ENCODE measurements at regions not wholly inside any gene's neighbourhood (a gene's known extent, or its start where the extent isn't known, plus 50 kb on each side); places are given as distances from the start of the nearest gene placed in this dataset.

GRCh38 chr4:180225977-180226376 lies 2017.2 kb upstream of the TENM3 start:
- H3K27ac Mint-ChIP-seq (ENCODE audit: unreplicated experiment): no peak overlapping the region
- H3K36me3 Mint-ChIP-seq (ENCODE audit: unreplicated experiment): peaks cover 2% of the 10 kb centered on the region
- H3K4me1 Mint-ChIP-seq (ENCODE audit: unreplicated experiment): no peaks in the 10 kb centered on the region
- no peaks in the 10 kb centered on the region for H3K27me3 Mint-ChIP-seq (ENCODE audit: unreplicated experiment)
- no peak overlapping the region for H3K4me3 Mint-ChIP-seq (ENCODE audit: unreplicated experiment)
- peaks cover 3% of the 10 kb centered on the region for H3K9me3 Mint-ChIP-seq (ENCODE audit: unreplicated experiment)
- TF ChIP-seq CTCF (IDR thresholded peaks at IDR 0.05): no peak
- DNase-seq (ENCODE audit: extremely low spot score, unreplicated experiment): no peak

GRCh38 chr4:180234730-180235129 lies 2008.5 kb upstream of the TENM3 start:
- Mint-ChIP-seq H3K27ac (ENCODE audit: unreplicated experiment) (no peak overlapping the region), H3K4me1 (ENCODE audit: unreplicated experiment) (no peaks in the 10 kb centered on the region), H3K27me3 (ENCODE audit: unreplicated experiment) (no peaks in the 10 kb centered on the region), H3K36me3 (ENCODE audit: unreplicated experiment) (no peaks in the 10 kb centered on the region), H3K9me3 (ENCODE audit: unreplicated experiment) (no peaks in the 10 kb centered on the region), H3K4me3 (ENCODE audit: unreplicated experiment) (no peak overlapping the region)
- no peak for TF ChIP-seq CTCF (IDR thresholded peaks at IDR 0.05)
- no peak for DNase-seq (ENCODE audit: extremely low spot score, unreplicated experiment)

GRCh38 chr4:180240670-180241069 lies 2002.5 kb upstream of the TENM3 start:
- Mint-ChIP-seq H3K27me3 (ENCODE audit: unreplicated experiment) (no peaks in the 10 kb centered on the region), H3K4me1 (ENCODE audit: unreplicated experiment) (no peaks in the 10 kb centered on the region)

GRCh38 chr4:180253419-180253818 lies 1989.8 kb upstream of the TENM3 start:
- no peaks in the 10 kb centered on the region for H3K4me1 Mint-ChIP-seq (ENCODE audit: unreplicated experiment)

More at GRCh38 chr4:180240670-180241069, 2002.5 kb upstream of the TENM3 start:
- Mint-ChIP-seq H3K36me3 (ENCODE audit: unreplicated experiment) (no peaks in the 10 kb centered on the region), H3K4me3 (ENCODE audit: unreplicated experiment) (no peak overlapping the region), H3K27ac (ENCODE audit: unreplicated experiment) (no peak overlapping the region), H3K9me3 (ENCODE audit: unreplicated experiment) (no peaks in the 10 kb centered on the region)
- no peak for DNase-seq (ENCODE audit: extremely low spot score, unreplicated experiment)
- TF ChIP-seq CTCF (IDR thresholded peaks at IDR 0.05): no peak

GRCh38 chr4:180261346-180261745 lies 1981.9 kb upstream of the TENM3 start:
- H3K4me1 Mint-ChIP-seq (ENCODE audit: unreplicated experiment): no peaks in the 10 kb centered on the region
- DNase-seq (ENCODE audit: extremely low spot score, unreplicated experiment): no peak
- H3K27ac Mint-ChIP-seq (ENCODE audit: unreplicated experiment): no peak overlapping the region

More at GRCh38 chr4:180253419-180253818, 1989.8 kb upstream of the TENM3 start:
- no peak for DNase-seq (ENCODE audit: extremely low spot score, unreplicated experiment)
- TF ChIP-seq CTCF (IDR thresholded peaks at IDR 0.05): no peak
- no peaks in the 10 kb centered on the region for H3K27me3 Mint-ChIP-seq (ENCODE audit: unreplicated experiment)
- no peaks in the 10 kb centered on the region for H3K9me3 Mint-ChIP-seq (ENCODE audit: unreplicated experiment)
- peaks cover 2% of the 10 kb centered on the region for H3K36me3 Mint-ChIP-seq (ENCODE audit: unreplicated experiment)
- H3K4me3 Mint-ChIP-seq (ENCODE audit: unreplicated experiment): no peak overlapping the region
- no peak overlapping the region for H3K27ac Mint-ChIP-seq (ENCODE audit: unreplicated experiment)

More at GRCh38 chr4:180261346-180261745, 1981.9 kb upstream of the TENM3 start:
- Mint-ChIP-seq H3K27me3 (ENCODE audit: unreplicated experiment) (peaks cover 6% of the 10 kb centered on the region), H3K4me3 (ENCODE audit: unreplicated experiment) (no peak overlapping the region), H3K9me3 (ENCODE audit: unreplicated experiment) (no peaks in the 10 kb centered on the region), H3K36me3 (ENCODE audit: unreplicated experiment) (no peaks in the 10 kb centered on the region)
- TF ChIP-seq CTCF (IDR thresholded peaks at IDR 0.05): no peak

Measured in osteocyte (in vitro differentiated cells).